Smooth muscle cell (in vitro differentiated cells): ENCODE measurements at regions not wholly inside any gene's neighbourhood (a gene's known extent, or its start where the extent isn't known, plus 50 kb on each side); places are given as distances from the start of the nearest gene placed in this dataset.

Experiments
- DNase-seq: peaks from one replicate; lab custom pipeline; 2025; ENCODE audit not compliant: unreplicated experiment; lab: John Stamatoyannopoulos, UW
- H2AFZ ChIP-seq: fragments of 200-600 bp; sonication (generic); 2 replicates; pipeline ENCODE4 v1.6.0; 2016; ENCODE audit warnings: antibody characterized with exemption, low read depth, mild to moderate bottlenecking
- H3F3A ChIP-seq: fragments of 200-600 bp; sonication (generic); 2 replicates; pipeline ENCODE4 v1.6.0; 2017; ENCODE audit warnings: antibody characterized with exemption, low read depth
- H3K27ac ChIP-seq: fragments of 200-600 bp; sonication (generic); 2 replicates; pipeline ENCODE4 v1.5.1; 2016; ENCODE audit warnings: low read depth, mild to moderate bottlenecking
- H3K27me3 ChIP-seq: fragments of 200-600 bp; sonication (generic); 2 replicates; pipeline ENCODE4 v1.6.1; 2016; ENCODE audit warnings: low read depth, mild to moderate bottlenecking
- H3K36me3 ChIP-seq: fragments of 200-600 bp; sonication (generic); 2 replicates; pipeline ENCODE4 v1.5.1; 2016; ENCODE audit warnings: low read depth
- H3K4me1 ChIP-seq: fragments of 200-600 bp; sonication (generic); 2 replicates; pipeline ENCODE4 v1.5.1; 2016; ENCODE audit warnings: low read depth
- H3K4me2 ChIP-seq: fragments of 200-600 bp; sonication (generic); 2 replicates; pipeline ENCODE4 v1.6.0; 2016; ENCODE audit warnings: mild to moderate bottlenecking
- H3K4me3 ChIP-seq: fragments of 200-600 bp; sonication (generic); 2 replicates; pipeline ENCODE4 v1.5.1; 2016; ENCODE audit warnings: mild to moderate bottlenecking
- H3K79me2 ChIP-seq: fragments of 200-600 bp; sonication (generic); 2 replicates; pipeline ENCODE4 v1.6.0; 2016; ENCODE audit warnings: low read depth, mild to moderate bottlenecking
- H3K9ac ChIP-seq: fragments of 200-600 bp; sonication (generic); 2 replicates; pipeline ENCODE4 v1.6.0; 2016; ENCODE audit warnings: low read depth
- H3K9me3 ChIP-seq: fragments of 200-600 bp; sonication (generic); replicated peaks from 2 replicates; pipeline ENCODE4 v1.5.1; 2016; ENCODE audit warnings: low read depth
- H4K20me1 ChIP-seq: fragments of 200-600 bp; sonication (generic); 2 replicates; pipeline ENCODE4 v1.6.0; 2016; ENCODE audit warnings: low read depth
- CTCF ChIP-seq: fragments of 200-600 bp; sonication (generic); IDR thresholded peaks from 2 replicates; pipeline ENCODE4 v1.5.1; 2017; ENCODE audit warnings: borderline replicate concordance, mild to moderate bottlenecking, antibody characterized with exemption; ENCODE audit not compliant: insufficient read depth, poor library complexity, severe bottlenecking
- WGBS: methylation state at CpG from one replicate; pipeline ENCODE4 v1.1.7; 2016; ENCODE audit warnings: low lambda C conversion rate; 5-methylcytosine and 5-hydroxymethylcytosine counted together

- no peak overlapping the region for H2AFZ ChIP-seq
- no peaks in the 10 kb centered on the region for H3K27me3 ChIP-seq
- no peaks in the 10 kb centered on the region for H3K9me3 ChIP-seq
- no peak overlapping the region for H3K9ac ChIP-seq
- WGBS = 96% methylated on average over 8 of the region's 8 CpGs
- peaks cover 2% of the 10 kb centered on the region for H3K4me1 ChIP-seq
- no peak overlapping the region for H3K27ac ChIP-seq
- H3K4me2 ChIP-seq = no peak overlapping the region
- H3K79me2 ChIP-seq = no peaks in the 10 kb centered on the region
- no peak for DNase-seq
- H3F3A ChIP-seq = peaks cover 4% of the 10 kb centered on the region
- no peaks in the 10 kb centered on the region for H3K36me3 ChIP-seq
- H3K4me3 ChIP-seq = no peak overlapping the region
- H4K20me1 ChIP-seq = no peaks in the 10 kb centered on the region
- no peak for TF ChIP-seq CTCF
Observed at GRCh38 chr16:86227041-86227440, 283.3 kb upstream of the FOXF1 start.

GRCh38 chr16:86227801-86228200 is 282.5 kb upstream of the FOXF1 start:
- no peak for DNase-seq
- Histone ChIP-seq H3K4me2 (peak overlapping the region; percentile 38), H3K36me3 (no peaks in the 10 kb centered on the region), H4K20me1 (no peaks in the 10 kb centered on the region), H3K4me3 (no peak overlapping the region), H3K4me1 (no peaks in the 10 kb centered on the region), H2AFZ (no peak overlapping the region), H3F3A (no peaks in the 10 kb centered on the region), H3K9ac (no peak overlapping the region), H3K79me2 (no peaks in the 10 kb centered on the region), H3K27me3 (no peaks in the 10 kb centered on the region), H3K27ac (no peak overlapping the region), H3K9me3 (no peaks in the 10 kb centered on the region)
- WGBS = 45% methylated on average over 12 of the region's 12 CpGs
- TF ChIP-seq CTCF = no peak

GRCh38 chr16:86228713-86229112 is 281.6 kb upstream of the FOXF1 start:
- H3K9ac ChIP-seq = no peak overlapping the region
- no peaks in the 10 kb centered on the region for H3K27me3 ChIP-seq
- WGBS = 80% methylated on average over 4 of the region's 4 CpGs
- no peaks in the 10 kb centered on the region for H3K36me3 ChIP-seq
- no peaks in the 10 kb centered on the region for H4K20me1 ChIP-seq
- no peak overlapping the region for H2AFZ ChIP-seq
- no peak for TF ChIP-seq CTCF
- no peak overlapping the region for H3K27ac ChIP-seq
- H3K4me1 ChIP-seq = no peaks in the 10 kb centered on the region
- H3K4me2 ChIP-seq = no peak overlapping the region
- no peak for DNase-seq
- H3K79me2 ChIP-seq = no peaks in the 10 kb centered on the region
- no peaks in the 10 kb centered on the region for H3K9me3 ChIP-seq
- H3F3A ChIP-seq = no peaks in the 10 kb centered on the region
- H3K4me3 ChIP-seq = no peak overlapping the region

GRCh38 chr16:86229283-86229682 is 281.0 kb upstream of the FOXF1 start:
- Histone ChIP-seq H3F3A (no peaks in the 10 kb centered on the region), H3K4me2 (no peak overlapping the region), H4K20me1 (no peaks in the 10 kb centered on the region), H3K36me3 (no peaks in the 10 kb centered on the region), H3K27me3 (no peaks in the 10 kb centered on the region), H3K9me3 (no peaks in the 10 kb centered on the region), H3K4me1 (no peaks in the 10 kb centered on the region), H2AFZ (no peak overlapping the region), H3K9ac (no peak overlapping the region), H3K4me3 (no peak overlapping the region), H3K79me2 (no peaks in the 10 kb centered on the region), H3K27ac (no peak overlapping the region)
- no peak for DNase-seq
- no peak for TF ChIP-seq CTCF
- WGBS = 85% methylated on average over 2 of the region's 2 CpGs
